ENCODE measurements at regions not wholly inside any gene's neighbourhood (a gene's known extent, or its start where the extent isn't known, plus 50 kb on each side); places are given as distances from the start of the nearest gene placed in this dataset.

GRCh38 chr2:62286089-62286785 is 90.3 kb downstream of the B3GNT2 start:
- no peak for DNase-seq
- no peak overlapping the region for H3K4me3 ChIP-seq (ENCODE audit: low read depth, low read length)
- intact Hi-C loops (cut with micrococcal nuclease; ENCODE audit: unreplicated experiment) = no loop called here
- Mint-ChIP-seq H3K27me3 (ENCODE audit: insufficient read depth, unreplicated experiment) (no peaks in the 10 kb centered on the region), H3K4me3 (ENCODE audit: unreplicated experiment) (no peak overlapping the region), H3K36me3 (ENCODE audit: insufficient read depth, unreplicated experiment) (no peaks in the 10 kb centered on the region), H3K27ac (ENCODE audit: unreplicated experiment) (no peak overlapping the region), H3K4me1 (ENCODE audit: low read depth, unreplicated experiment) (no peaks in the 10 kb centered on the region), H3K9me3 (ENCODE audit: unreplicated experiment) (peaks cover 22% of the 10 kb centered on the region)
- no peaks in the 10 kb centered on the region for H3K27me3 ChIP-seq (replicated peaks; ENCODE audit: control insufficient read depth, insufficient read depth, low read length)
- CTCF ChIA-PET = no interaction called here
- H3K4me1 ChIP-seq = no peaks in the 10 kb centered on the region
- no peak for TF ChIP-seq CTCF (IDR thresholded peaks at IDR 0.05; ENCODE audit: insufficient read depth in 1 of 2, low read depth in 1 of 2, low read length in 1 of 2, severe bottlenecking in 1 of 2, unreplicated experiment in 1 of 2)
- POLR2A ChIA-PET = interaction anchor here (0.5 kb wide), 1 partner anchor 22 kb away, joined by 4 read pairs; no protein-coding TSS in a partner anchor
- no peaks in the 10 kb centered on the region for H3K36me3 ChIP-seq (ENCODE audit: control insufficient read depth, insufficient read depth, low read length)
- peaks cover 20% of the 10 kb centered on the region for H3K9me3 ChIP-seq
- no TSS peak for BruUV-seq (replicated peaks)

- H3K36me3 ChIP-seq (ENCODE audit: control insufficient read depth, insufficient read depth, low read length) = no peaks in the 10 kb centered on the region
- H3K27me3 ChIP-seq (replicated peaks; ENCODE audit: control insufficient read depth, insufficient read depth, low read length) = no peaks in the 10 kb centered on the region
- H3K36me3 Mint-ChIP-seq (ENCODE audit: insufficient read depth, unreplicated experiment) = no peaks in the 10 kb centered on the region
- no peaks in the 10 kb centered on the region for H3K27me3 Mint-ChIP-seq (ENCODE audit: insufficient read depth, unreplicated experiment)
- BruUV-seq (replicated peaks) = no TSS peak
- no peak for TF ChIP-seq CTCF (IDR thresholded peaks at IDR 0.05; ENCODE audit: insufficient read depth in 1 of 2, low read depth in 1 of 2, low read length in 1 of 2, severe bottlenecking in 1 of 2, unreplicated experiment in 1 of 2)
- H3K4me1 ChIP-seq = no peaks in the 10 kb centered on the region
- peaks cover 20% of the 10 kb centered on the region for H3K9me3 ChIP-seq
- no peak overlapping the region for H3K4me3 ChIP-seq (ENCODE audit: low read depth, low read length)
- ChIA-PET POLR2A (no interaction called here), CTCF (no interaction called here)
- H3K4me3 Mint-ChIP-seq (ENCODE audit: unreplicated experiment) = no peak overlapping the region
- no peaks in the 10 kb centered on the region for H3K4me1 Mint-ChIP-seq (ENCODE audit: low read depth, unreplicated experiment)
- H3K27ac Mint-ChIP-seq (ENCODE audit: unreplicated experiment) = no peak overlapping the region
- intact Hi-C loops (cut with micrococcal nuclease; ENCODE audit: unreplicated experiment) = no loop called here
- peaks cover 30% of the 10 kb centered on the region for H3K9me3 Mint-ChIP-seq (ENCODE audit: unreplicated experiment)
- DNase-seq = no peak
Measured at GRCh38 chr2:62284980-62285379, 89.1 kb downstream of the B3GNT2 start.

- no peaks in the 10 kb centered on the region for H3K4me1 Mint-ChIP-seq (ENCODE audit: low read depth, unreplicated experiment)
- Histone ChIP-seq H3K36me3 (ENCODE audit: control insufficient read depth, insufficient read depth, low read length) (no peaks in the 10 kb centered on the region), H3K9me3 (peaks cover 20% of the 10 kb centered on the region), H3K4me1 (no peaks in the 10 kb centered on the region), H3K27me3 (replicated peaks; ENCODE audit: control insufficient read depth, insufficient read depth, low read length) (no peaks in the 10 kb centered on the region), H3K4me3 (ENCODE audit: low read depth, low read length) (no peak overlapping the region)
- no peak overlapping the region for H3K4me3 Mint-ChIP-seq (ENCODE audit: unreplicated experiment)
- peaks cover 35% of the 10 kb centered on the region for H3K9me3 Mint-ChIP-seq (ENCODE audit: unreplicated experiment)
- DNase-seq = no peak
- no peak for TF ChIP-seq CTCF (IDR thresholded peaks at IDR 0.05; ENCODE audit: insufficient read depth in 1 of 2, low read depth in 1 of 2, low read length in 1 of 2, severe bottlenecking in 1 of 2, unreplicated experiment in 1 of 2)
- ChIA-PET POLR2A (no interaction called here), CTCF (no interaction called here)
- intact Hi-C loops (cut with micrococcal nuclease; ENCODE audit: unreplicated experiment) = no loop called here
- no peaks in the 10 kb centered on the region for H3K27me3 Mint-ChIP-seq (ENCODE audit: insufficient read depth, unreplicated experiment)
- H3K36me3 Mint-ChIP-seq (ENCODE audit: insufficient read depth, unreplicated experiment) = no peaks in the 10 kb centered on the region
- BruUV-seq (replicated peaks) = no TSS peak
- H3K27ac Mint-ChIP-seq (ENCODE audit: unreplicated experiment) = no peak overlapping the region
Measured at GRCh38 chr2:62284471-62284870, 88.6 kb downstream of the B3GNT2 start.
